ENCODE measurements at regions not wholly inside any gene's neighbourhood (a gene's known extent, or its start where the extent isn't known, plus 50 kb on each side); places are given as distances from the start of the nearest gene placed in this dataset.
A peak's percentile ranks its signal among the peaks of the same experiment; 100 is the strongest.

DNA sequence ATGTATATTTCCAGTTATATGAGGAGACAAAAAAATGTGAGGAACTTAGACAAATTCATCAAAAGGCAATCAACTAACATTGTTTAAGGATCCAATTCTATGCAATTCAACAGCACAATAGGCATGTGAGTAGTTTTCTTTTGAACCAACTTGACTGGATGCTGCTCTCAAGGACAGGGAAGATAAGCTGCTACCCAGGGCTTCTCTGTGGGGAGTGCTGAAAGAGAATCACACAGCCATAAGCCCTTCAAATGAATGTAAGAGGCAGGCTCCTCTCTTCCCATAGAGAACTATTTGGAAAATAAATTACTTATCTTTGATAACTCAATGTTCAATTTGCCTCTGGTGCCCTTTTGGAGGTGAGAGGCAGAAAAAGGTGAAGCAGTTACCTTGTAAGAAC lies 1413.6 kb downstream of the PCDH7 start:
- H3K56ac ChIP-seq (ENCODE audit: insufficient read length, low read depth, low read length): no peak overlapping the region
- no peak overlapping the region for H3K23ac ChIP-seq (ENCODE audit: insufficient read length, low read depth, low read length)
- Mint-ChIP-seq H3K27ac (peak overlapping the region in 1 of 3 experiments; percentile 52; a peak in 1 of 7 replicates), H3K27me3 (ENCODE audit: low read depth) (no peaks in the 10 kb centered on the region), H3K4me1 (peaks cover 8 to 10% of the 10 kb centered on the region in 2 experiments), H3K36me3 (ENCODE audit: insufficient read depth in 1 of 3, low read depth in 3 of 3) (no peaks in the 10 kb centered on the region; a peak in 1 of 7 replicates), H3K9me3 (no peaks in the 10 kb centered on the region; a peak in 1 of 5 replicates), H3K4me3 (no peak overlapping the region)
- H4K8ac ChIP-seq (replicated peaks; ENCODE audit: insufficient read length, low read depth, low read length): no peak overlapping the region
- TF ChIP-seq, protein P1, sequence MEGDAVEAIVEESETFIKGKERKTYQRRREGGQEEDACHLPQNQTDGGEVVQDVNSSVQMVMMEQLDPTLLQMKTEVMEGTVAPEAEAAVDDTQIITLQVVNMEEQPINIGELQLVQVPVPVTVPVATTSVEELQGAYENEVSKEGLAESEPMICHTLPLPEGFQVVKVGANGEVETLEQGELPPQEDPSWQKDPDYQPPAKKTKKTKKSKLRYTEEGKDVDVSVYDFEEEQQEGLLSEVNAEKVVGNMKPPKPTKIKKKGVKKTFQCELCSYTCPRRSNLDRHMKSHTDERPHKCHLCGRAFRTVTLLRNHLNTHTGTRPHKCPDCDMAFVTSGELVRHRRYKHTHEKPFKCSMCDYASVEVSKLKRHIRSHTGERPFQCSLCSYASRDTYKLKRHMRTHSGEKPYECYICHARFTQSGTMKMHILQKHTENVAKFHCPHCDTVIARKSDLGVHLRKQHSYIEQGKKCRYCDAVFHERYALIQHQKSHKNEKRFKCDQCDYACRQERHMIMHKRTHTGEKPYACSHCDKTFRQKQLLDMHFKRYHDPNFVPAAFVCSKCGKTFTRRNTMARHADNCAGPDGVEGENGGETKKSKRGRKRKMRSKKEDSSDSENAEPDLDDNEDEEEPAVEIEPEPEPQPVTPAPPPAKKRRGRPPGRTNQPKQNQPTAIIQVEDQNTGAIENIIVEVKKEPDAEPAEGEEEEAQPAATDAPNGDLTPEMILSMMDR (conservative IDR thresholded peaks at IDR 0.05): no peak
- H2BK15ac ChIP-seq (ENCODE audit: low read depth, low read length): no peak overlapping the region
- no peaks in the 10 kb centered on the region for H3K79me1 ChIP-seq (ENCODE audit: insufficient read depth, low read depth, low read length, poor library complexity, severe bottlenecking)
- no peak overlapping the region for H2AFZ ChIP-seq (ENCODE audit: low read length)
- H3K23me2 ChIP-seq (ENCODE audit: insufficient read length, low read depth, low read length, poor library complexity, severe bottlenecking): no peaks in the 10 kb centered on the region
- H2BK120ac ChIP-seq (ENCODE audit: low read depth, low read length, poor library complexity, severe bottlenecking): no peak overlapping the region
- no peak overlapping the region for H2BK12ac ChIP-seq (ENCODE audit: insufficient read length, low read depth, low read length)
- no peak overlapping the region for H4K5ac ChIP-seq (ENCODE audit: insufficient read length, low read depth, low read length)
- no peak overlapping the region for H3K9ac ChIP-seq (ENCODE audit: extremely low read depth, insufficient read length, low read length)
- DNase-seq: no peak
- H4K91ac ChIP-seq (ENCODE audit: insufficient read length, low read depth, low read length): no peak overlapping the region
- H3K27me3 ChIP-seq (ENCODE audit: insufficient read depth, low read length): no peaks in the 10 kb centered on the region
- H3T11ph ChIP-seq (ENCODE audit: low read length): no peak overlapping the region
- H4K20me1 ChIP-seq (ENCODE audit: control insufficient read depth, insufficient read depth, insufficient read length): no peaks in the 10 kb centered on the region
- H3K14ac ChIP-seq (ENCODE audit: insufficient read depth, low read length): no peak overlapping the region
- no peak overlapping the region for H2BK5ac ChIP-seq (ENCODE audit: insufficient read length, low read length)
- H2BK20ac ChIP-seq (ENCODE audit: low read depth, low read length, poor library complexity, severe bottlenecking): no peak overlapping the region
- H3K9me3 ChIP-seq (ENCODE audit: control insufficient read depth, low read depth, low read length): no peaks in the 10 kb centered on the region
- no peak overlapping the region for H3K4me2 ChIP-seq (ENCODE audit: insufficient read depth, insufficient read length, low read length)
- H3K4me1 ChIP-seq (ENCODE audit: insufficient read depth, low read length): no peaks in the 10 kb centered on the region
- no peak overlapping the region for H3K18ac ChIP-seq (ENCODE audit: insufficient read length, low read depth, low read length)
- no peak overlapping the region for H3K27ac ChIP-seq (ENCODE audit: insufficient read length, low read depth, low read length)
- no peaks in the 10 kb centered on the region for H3K79me2 ChIP-seq (ENCODE audit: insufficient read depth, low read length)
- no peak overlapping the region for H3K4ac ChIP-seq (ENCODE audit: low read depth, low read length)
- no peak overlapping the region for H2AK5ac ChIP-seq (ENCODE audit: insufficient read length, low read length)

All from H9 (cell line).